ENCODE measurements at regions not wholly inside any gene's neighbourhood (a gene's known extent, or its start where the extent isn't known, plus 50 kb on each side); places are given as distances from the start of the nearest gene placed in this dataset.

- no peak for TF ChIP-seq CTCF (conservative IDR thresholded peaks at IDR 0.05)
- no peak for TF ChIP-seq EZH2 (IDR thresholded peaks at IDR 0.05; ENCODE audit: low read depth)
Observed at GRCh38 chr12:85574291-85574690, 261.9 kb downstream of the RASSF9 start.

All from PC-9 (cell line).